ENCODE measurements at regions not wholly inside any gene's neighbourhood (a gene's known extent, or its start where the extent isn't known, plus 50 kb on each side); places are given as distances from the start of the nearest gene placed in this dataset.

DNA sequence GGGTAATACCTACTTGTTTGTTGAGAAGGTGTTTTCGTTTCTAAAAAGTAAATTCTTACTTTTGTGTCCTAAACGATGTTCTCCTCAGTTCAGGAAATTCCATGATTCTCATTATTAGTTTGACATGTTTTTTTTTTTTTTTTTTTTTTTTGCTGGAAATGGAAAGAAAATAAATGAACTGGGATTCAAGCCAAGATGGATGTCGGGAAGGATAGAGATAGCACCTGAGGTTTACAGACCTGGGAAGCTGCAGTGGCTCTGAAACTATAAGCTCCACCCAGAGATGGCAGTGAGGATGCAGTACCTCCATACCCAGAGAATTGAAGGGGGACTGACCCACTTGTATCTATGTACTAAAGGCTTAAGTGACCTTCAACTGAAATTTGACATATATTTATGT is 334.6 kb upstream of the TGFBR2 start:
- Histone ChIP-seq H2BK20ac (ENCODE audit: low read length) (no peak overlapping the region), H3K36me3 (ENCODE audit: control insufficient read depth in 2 of 4, insufficient read depth in 4 of 4, low read length in 3 of 4) (no peaks in the 10 kb centered on the region), H3K27me3 (replicated peaks in 1 of 4; ENCODE audit: control insufficient read depth in 3 of 4, extremely low read depth in 1 of 4, insufficient read depth in 3 of 4, low read length in 3 of 4) (no peaks in the 10 kb centered on the region), H3K79me1 (ENCODE audit: low read depth, low read length) (no peaks in the 10 kb centered on the region), H2AFZ (ENCODE audit: low read length) (no peak overlapping the region), H3K27ac (ENCODE audit: low read depth, low read length) (no peak overlapping the region), H2BK120ac (replicated peaks; ENCODE audit: low read depth, low read length) (no peak overlapping the region), H4K5ac (ENCODE audit: insufficient read length, low read depth, low read length) (no peak overlapping the region), H3K14ac (ENCODE audit: insufficient read length) (no peak overlapping the region), H2BK12ac (ENCODE audit: low read depth, low read length) (no peak overlapping the region), H3K23me2 (ENCODE audit: low read depth, low read length) (no peaks in the 10 kb centered on the region), H4K8ac (ENCODE audit: extremely low read depth, insufficient read depth, low read length) (no peak overlapping the region), H3K56ac (replicated peaks; ENCODE audit: insufficient read length, low read depth, low read length) (no peak overlapping the region), H3K4me3 (ENCODE audit: extremely low read depth in 1 of 4, insufficient read depth in 2 of 4, low read depth in 3 of 4, low read length in 4 of 4) (no peak overlapping the region), H3K23ac (ENCODE audit: insufficient read length) (no peak overlapping the region), H3K4me1 (replicated peaks in 1 of 4; ENCODE audit: control insufficient read depth in 3 of 4, insufficient read depth in 4 of 4, low read length in 3 of 4) (no peaks in the 10 kb centered on the region), H3K79me2 (ENCODE audit: control insufficient read depth in 1 of 2, insufficient read depth in 2 of 2, low read length in 2 of 2) (no peaks in the 10 kb centered on the region), H2AK5ac (ENCODE audit: low read depth, low read length) (no peak overlapping the region), H2BK15ac (ENCODE audit: low read length) (no peak overlapping the region), H2BK5ac (ENCODE audit: low read depth, low read length) (no peak overlapping the region), H3K9ac (replicated peaks in 1 of 4; ENCODE audit: extremely low read depth in 1 of 4, low read depth in 3 of 4, low read length in 3 of 4) (no peak overlapping the region), H4K20me1 (replicated peaks in 1 of 2; ENCODE audit: control insufficient read depth in 1 of 2, insufficient read depth in 2 of 2, low read length in 2 of 2) (no peaks in the 10 kb centered on the region), H4K91ac (replicated peaks; ENCODE audit: insufficient read length, low read length) (no peak overlapping the region), H3K9me3 (ENCODE audit: insufficient read depth in 2 of 2, low read depth in 1 of 2, low read length in 1 of 2) (peaks cover 6 to 9% of the 10 kb centered on the region in 2 experiments; a peak in 2 of 4 replicates), H3K4me2 (ENCODE audit: insufficient read depth in 1 of 2, low read depth in 2 of 2, low read length in 2 of 2) (no peak overlapping the region), H3K18ac (ENCODE audit: extremely low read depth, low read length) (no peak overlapping the region), H3K4ac (replicated peaks; ENCODE audit: insufficient read length, low read depth, low read length) (no peak overlapping the region)
- no peak for FAIRE-seq
- TF ChIP-seq SAP30 (IDR thresholded peaks at IDR 0.05; ENCODE audit: insufficient read depth, insufficient replicate concordance, low read length), result no peak
- no peak for TF ChIP-seq ATF2 (IDR thresholded peaks at IDR 0.05; ENCODE audit: low read length)
- TF ChIP-seq, protein P1, sequence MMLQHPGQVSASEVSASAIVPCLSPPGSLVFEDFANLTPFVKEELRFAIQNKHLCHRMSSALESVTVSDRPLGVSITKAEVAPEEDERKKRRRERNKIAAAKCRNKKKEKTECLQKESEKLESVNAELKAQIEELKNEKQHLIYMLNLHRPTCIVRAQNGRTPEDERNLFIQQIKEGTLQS (IDR thresholded peaks at IDR 0.05; ENCODE audit: insufficient read depth, low read depth, low read length), result no peak
- TF ChIP-seq HDAC6 (IDR thresholded peaks at IDR 0.05; ENCODE audit: low read depth, low read length), result no peak
- no peak for TF ChIP-seq CTCF (IDR thresholded peaks at IDR 0.05; ENCODE audit: control extremely low read depth in 1 of 3, insufficient read depth in 1 of 3, low read depth in 1 of 3, low read length in 3 of 3)
- no peak for DNase-seq (ENCODE audit: low read depth in 1 of 2, low spot score in 2 of 2)
- CTCF ChIA-PET (ENCODE audit: partially characterized antibody), result no interaction called here
- 79% methylated on average over 2 of the region's 3 CpGs; no CpG with 5 or more reads in 1 of the 2 experiments for WGBS, 2 experiments (ENCODE audit: extremely low coverage in 1 of 2, insufficient coverage in 1 of 2, insufficient read length in 1 of 2, insufficient replicate concordance in 2 of 2, low coverage in 1 of 2, low lambda C conversion rate in 2 of 2, missing lambda C conversion rate in 1 of 2)
- POLR2A ChIA-PET (ENCODE audit: partially characterized antibody), result no interaction called here
